ENCODE measurements at regions not wholly inside any gene's neighbourhood (a gene's known extent, or its start where the extent isn't known, plus 50 kb on each side); places are given as distances from the start of the nearest gene placed in this dataset.

- no peak for TF ChIP-seq MYC (IDR thresholded peaks at IDR 0.05; ENCODE audit: borderline replicate concordance, low read length)
- TF ChIP-seq KDM1A (IDR thresholded peaks at IDR 0.05; ENCODE audit: low read depth), result no peak
Observed at GRCh38 chr12:107992029-107992428, 137.1 kb upstream of the WSCD2 start.

Measured in A549 (cell line).